T47D (cell line): ENCODE measurements at regions not wholly inside any gene's neighbourhood (a gene's known extent, or its start where the extent isn't known, plus 50 kb on each side); places are given as distances from the start of the nearest gene placed in this dataset.
"Not testable (repeated sequence)": the region's sequence is repeated elsewhere in the genome, so short reads cannot be mapped to it uniquely, and the experiment has no call there.

Source experiments
- DNase-seq, 2 experiments: peaks; one replicate each; pipeline versions ENCODE4 v3.0.0 to v3.0.0-alpha.2; 2011 to 2012; ENCODE audit warnings: low read depth in 1 of 2, low spot score in 1 of 2
- JUND ChIP-seq: IDR thresholded peaks from 2 replicates; pipeline ENCODE4 v1.6.1; 2012; ENCODE audit warnings: low read depth
- in situ Hi-C: cut with HindIII; loops from 2 replicates; pipeline ENCODE4 v1.10.0; 2016; ENCODE audit warnings: low sequenced_read_pairs, low pct_unique_long_range_greater_than_20kb

DNA sequence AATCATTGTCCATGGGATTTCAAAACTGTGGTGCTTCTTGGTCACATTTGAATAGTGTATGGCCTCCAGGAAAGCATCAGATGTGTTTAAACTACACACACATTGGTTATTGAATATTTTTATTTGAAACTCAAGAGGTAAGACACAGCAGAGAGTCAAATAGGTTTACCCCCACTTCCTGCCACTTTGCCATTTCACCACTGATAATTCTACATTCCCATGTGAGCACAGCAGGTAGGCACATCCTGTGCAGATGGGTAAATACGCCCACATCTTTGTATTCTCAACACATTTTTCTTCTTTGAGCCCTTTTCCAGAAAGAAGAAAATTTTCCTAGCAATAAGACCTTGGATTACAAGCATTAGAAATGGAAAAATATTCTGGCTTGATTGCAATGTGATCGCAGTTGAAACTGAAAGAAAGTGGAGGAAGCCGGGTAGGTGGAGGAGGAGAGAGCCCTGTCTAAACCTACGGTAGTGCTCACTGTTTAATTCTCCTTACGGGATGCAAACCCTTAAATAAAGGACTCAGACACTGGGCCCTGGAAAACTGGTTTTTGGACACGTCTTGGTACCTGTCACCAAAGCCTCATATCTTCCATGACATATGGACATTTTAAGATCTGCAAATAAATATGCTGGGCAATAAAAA, 167.7 kb downstream of the COG6 start:
- in situ Hi-C loops, result no loop called here
- DNase-seq, result no peak
- no peak for TF ChIP-seq JUND

DNA sequence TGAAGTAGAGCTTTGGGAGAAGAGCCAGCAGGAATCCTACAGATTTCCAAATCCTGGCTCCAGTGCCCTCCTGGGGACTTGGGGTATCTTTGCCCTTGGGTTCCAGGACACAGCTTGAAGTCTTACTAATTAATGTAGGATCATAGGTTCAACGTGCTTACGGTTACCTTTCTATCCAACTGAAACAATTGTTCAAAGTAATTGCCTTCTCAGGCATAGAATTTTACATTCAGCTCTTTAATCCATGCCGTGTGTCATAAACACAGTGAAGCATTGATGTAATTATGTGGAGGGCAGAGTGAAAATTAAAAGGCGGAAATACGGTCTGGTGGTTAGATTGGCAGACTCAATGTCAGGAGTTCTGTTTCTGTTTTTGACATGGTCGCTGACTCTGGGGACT, 170.4 kb downstream of the COG6 start:
- in situ Hi-C loops, result no loop called here
- no peak for TF ChIP-seq JUND
- DNase-seq, result no peak

DNA sequence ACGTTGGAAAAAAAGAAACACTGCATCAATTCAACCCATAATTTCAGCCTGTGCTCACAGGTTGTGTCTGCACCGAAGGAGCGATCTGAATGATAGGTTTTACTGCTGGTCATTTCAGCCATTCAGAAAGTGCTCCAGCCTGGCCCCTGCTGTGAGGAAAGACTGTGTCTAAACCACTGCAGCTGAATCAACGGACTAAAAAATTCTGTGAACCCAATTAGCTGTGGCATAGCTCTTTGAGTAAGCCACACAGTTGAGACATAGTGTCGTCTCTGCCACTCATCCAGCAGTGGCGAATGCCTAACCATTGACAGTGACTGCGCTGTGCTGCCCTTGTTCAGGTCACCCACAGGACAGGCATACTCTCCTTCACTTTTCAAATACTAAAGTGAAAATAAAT, 179.8 kb downstream of the COG6 start:
- TF ChIP-seq JUND, result no peak
- in situ Hi-C loops, result no loop called here
- peak; percentile 3 to 23 for DNase-seq

DNA sequence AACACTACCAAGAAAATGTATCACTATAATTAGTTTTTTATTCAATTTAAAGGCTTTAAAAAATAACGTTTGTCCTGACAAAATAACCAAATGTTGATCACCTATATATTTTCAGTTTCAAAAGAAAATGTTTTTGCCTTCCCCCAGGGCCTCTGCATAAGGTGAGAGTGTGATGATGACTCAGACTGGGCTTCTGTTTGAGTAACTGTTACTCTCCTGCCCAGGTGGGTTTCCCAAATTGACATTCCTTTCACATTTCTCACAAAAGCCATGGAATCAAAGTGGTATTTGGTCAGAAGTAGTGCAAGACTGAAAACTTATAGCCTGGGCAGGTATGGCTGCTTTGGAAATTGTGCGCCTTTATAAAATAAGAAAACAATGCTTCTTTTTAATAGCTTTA, 180.6 kb downstream of the COG6 start:
- no peak for DNase-seq
- in situ Hi-C loops, result no loop called here

DNA sequence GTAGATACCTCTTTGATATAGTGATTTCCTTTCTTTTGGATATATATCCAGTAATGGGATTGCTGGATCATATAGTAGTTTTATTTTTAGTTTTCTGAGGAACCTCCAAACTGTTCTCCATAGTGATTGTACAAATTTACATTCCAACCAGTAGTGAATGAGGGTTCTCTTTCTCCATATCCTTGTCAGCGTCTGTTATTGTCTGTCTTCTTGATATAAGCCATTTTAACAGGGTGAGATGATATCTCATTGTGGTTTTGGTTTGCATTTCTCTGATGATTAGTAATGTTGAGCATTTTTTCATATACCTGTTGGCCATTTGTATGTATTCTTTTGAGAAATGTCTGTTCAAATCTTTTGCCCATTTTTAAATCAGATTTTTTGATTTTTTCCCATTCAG, 182.4 kb downstream of the COG6 start:
- DNase-seq, in situ Hi-C loops: not testable (repeated sequence)

More for the DNA sequence above, 180.6 kb downstream of the COG6 start:
- TF ChIP-seq JUND, result no peak

DNA sequence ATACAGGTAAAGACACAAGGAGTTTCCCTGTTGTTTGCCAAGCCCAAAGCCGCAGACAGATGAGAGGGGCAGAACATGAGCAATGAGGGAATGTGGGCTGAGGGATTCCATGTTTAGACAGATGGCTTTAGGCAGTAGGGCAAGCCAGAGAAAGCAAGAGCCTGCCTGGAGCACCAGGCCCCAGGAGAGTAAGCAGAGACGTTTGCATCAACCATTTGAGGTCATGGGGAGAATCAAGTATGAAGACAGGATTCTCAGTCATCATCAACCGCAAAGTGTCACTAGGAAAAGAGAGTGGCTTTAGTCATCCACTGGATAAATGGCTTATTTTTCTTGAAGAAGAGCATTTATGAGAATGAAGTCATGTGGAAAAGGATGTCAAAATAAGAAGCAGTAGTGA, 184.7 kb downstream of the COG6 start:
- TF ChIP-seq JUND, result no peak
- DNase-seq, result no peak
- in situ Hi-C loops, result no loop called here

DNA sequence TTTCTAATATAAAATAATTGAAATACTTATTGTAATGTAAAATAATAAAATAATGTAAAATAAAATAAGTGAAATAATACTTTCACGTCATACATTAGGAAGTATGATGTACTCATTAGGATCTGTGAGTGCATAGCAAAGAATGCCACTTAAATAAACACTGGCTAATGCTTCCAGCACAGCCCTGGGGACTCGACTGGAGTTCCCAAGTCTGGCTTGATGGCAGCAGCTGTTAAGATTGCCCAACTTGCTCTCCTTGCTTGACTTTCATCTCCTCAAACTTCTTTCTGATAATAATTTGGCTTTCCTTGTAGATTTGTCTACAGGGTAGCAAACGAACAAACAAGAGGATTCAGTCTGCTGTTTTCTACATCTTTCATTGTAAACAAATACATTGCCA, 191.9 kb downstream of the COG6 start:
- in situ Hi-C loops, result no loop called here
- no peak for TF ChIP-seq JUND

DNA sequence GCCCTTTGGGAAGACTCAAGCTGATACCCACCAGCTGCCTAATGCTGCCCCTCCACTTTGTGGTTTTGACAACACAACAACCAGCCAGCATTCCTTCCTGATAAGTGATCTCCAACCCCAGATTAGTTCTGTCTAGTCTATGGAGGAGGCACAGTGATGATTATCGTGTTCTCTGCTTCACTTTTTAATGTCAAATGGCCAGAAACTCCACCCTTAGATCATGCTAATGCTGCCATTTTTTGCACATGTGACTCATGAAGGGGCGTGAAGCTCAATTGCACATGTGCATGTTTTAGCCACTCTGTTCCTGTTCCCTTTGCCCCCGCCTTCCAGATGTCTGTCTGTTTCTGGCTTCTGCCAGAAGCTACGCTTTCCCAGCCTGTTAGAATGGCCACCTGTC, 199.8 kb downstream of the COG6 start:
- TF ChIP-seq JUND, result no peak
- in situ Hi-C loops, result no loop called here
- DNase-seq, result no peak

More for the DNA sequence above, 191.9 kb downstream of the COG6 start:
- no peak for DNase-seq

DNA sequence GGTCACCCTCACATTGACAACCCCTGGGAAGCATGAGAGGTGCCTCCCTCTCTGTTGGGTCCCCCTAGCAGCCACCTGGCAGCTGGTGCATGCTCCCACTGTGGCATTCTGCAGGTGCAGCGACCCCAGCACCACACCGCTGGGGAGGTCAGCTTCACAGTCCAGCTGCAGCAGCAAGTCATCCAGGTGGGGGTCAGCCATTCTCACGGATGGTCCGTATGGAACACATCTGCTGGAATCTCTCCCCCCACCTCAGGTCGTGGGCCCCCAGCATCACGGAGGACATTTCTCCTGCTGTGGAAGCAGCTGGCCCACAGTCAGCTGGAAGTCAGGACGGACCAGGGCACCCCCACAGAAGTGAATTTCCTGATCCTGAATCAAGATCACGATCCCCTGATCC, 201.3 kb downstream of the COG6 start:
- TF ChIP-seq JUND, result no peak

DNA sequence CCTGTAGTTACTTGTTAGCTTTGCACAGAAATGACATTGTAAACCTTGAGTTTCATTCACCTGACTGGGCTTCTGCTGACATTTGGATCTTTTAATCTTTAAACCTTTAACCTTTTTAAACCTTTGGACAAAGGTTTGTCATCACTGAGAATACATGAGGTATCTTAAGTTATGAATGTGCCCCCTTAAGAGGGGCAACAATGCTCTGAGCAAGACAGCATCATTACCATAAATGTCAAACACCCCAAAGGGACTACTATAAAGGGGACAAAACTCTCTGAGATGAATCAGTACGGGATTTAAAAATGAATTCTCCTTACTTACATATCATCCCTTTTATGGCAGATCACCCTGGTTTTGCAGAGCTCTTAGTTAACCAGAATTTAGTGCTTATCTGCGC, 203.3 kb downstream of the COG6 start:
- no peak for TF ChIP-seq JUND
- in situ Hi-C loops, result no loop called here
- DNase-seq, result no peak

More for the DNA sequence above, 201.3 kb downstream of the COG6 start:
- DNase-seq, result no peak
- in situ Hi-C loops, result no loop called here

DNA sequence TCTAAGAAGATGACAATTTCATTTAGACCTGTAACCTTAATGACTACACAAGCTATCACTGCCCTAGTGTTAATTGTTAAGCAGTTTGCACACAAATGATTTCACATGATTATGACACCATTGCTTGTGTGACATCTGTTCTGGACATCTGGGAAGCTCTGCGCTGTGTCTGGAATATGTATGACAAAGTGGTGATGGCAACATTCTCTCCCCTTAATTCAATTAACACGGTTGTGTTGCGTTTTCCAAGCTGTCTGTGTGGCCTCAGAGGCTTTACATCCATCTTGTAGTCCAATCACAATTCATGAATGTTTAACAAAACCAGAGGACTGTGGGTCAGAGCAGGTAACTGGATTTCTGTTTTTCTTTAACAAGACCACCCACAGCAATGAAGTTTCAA, 204.4 kb downstream of the COG6 start:
- no peak for DNase-seq

DNA sequence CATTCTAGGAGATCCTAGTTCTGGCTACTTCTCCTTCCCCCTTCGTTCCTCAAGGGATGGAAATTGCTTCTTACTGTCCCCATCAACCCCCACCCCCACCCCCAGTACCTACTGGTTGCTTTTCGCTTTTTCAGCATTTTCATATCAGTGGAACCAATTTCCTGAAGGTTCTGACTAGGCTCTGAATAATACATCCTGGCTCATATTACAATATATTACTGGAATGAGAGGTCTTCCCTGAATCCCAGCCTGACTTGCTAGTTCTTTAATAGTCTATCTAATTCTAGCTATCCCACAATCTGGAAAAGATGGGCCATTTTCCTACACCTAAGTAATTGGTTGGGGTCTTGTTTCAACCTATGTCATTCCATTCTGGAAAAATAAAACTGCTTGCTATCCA, 207.4 kb downstream of the COG6 start:
- TF ChIP-seq JUND, result no peak
- in situ Hi-C loops, result no loop called here
- DNase-seq, result no peak

More for the DNA sequence above, 204.4 kb downstream of the COG6 start:
- TF ChIP-seq JUND, result no peak
- in situ Hi-C loops, result no loop called here

DNA sequence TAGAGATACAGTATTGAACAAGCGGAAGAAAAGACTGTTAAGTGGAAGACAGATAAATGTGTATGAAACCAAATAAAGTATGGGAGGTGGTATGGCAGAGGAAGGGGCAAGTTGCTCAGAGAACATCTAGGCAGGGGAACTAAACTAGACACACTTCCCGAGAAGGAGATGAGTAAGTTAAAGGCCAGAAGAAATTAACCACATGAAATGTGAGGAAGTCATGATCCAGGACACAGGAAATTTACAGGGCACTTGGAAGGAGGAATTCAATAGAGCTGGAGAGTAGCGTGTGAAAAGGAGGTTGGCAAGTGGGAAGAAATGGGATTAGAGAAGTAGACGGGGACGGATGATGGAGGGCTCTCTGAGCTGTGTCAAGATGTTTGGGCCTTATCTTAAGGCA, 208.8 kb downstream of the COG6 start:
- no peak for DNase-seq
- TF ChIP-seq JUND, result no peak
- in situ Hi-C loops, result no loop called here

DNA sequence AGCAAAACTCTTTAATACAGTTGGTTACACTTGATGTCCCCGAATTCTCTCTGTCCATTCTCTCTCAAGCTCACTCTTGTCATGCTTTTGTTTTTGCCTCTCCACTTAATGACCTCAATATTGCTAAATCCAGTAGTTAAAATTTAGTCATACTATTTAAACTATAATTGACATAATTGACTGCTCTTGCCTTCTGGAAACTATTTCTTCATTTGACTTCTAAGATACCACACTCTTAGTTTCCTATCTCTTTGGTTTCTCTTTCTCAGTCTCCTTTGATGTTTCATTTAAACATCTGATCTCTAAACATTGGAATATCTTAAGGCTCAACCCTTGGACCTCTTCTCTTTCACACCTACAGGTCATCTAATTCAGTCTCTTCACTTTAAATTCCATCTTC, 211.3 kb downstream of the COG6 start:
- TF ChIP-seq JUND, result no peak
- no peak for DNase-seq
- in situ Hi-C loops, result no loop called here

DNA sequence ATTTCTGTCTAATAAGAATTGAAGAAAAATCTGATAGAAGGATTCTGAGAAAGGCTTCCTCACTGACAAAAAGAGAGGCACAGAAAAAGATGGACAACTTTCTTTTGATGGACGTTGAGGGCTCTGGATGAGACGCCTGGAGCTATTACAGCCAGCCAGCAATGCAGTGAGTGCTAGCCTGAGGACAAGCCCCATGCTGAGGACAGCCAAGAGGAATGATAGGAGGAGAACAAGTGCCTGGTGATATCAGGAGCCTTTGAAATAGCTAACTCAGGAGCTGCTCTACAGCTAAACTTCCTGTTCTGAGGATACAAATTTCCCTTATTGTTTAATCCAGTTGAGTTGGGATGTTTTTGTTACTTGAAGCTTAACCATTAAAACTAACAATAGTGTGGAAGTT, 212.3 kb downstream of the COG6 start:
- in situ Hi-C loops, result no loop called here

More for the DNA sequence above, 212.3 kb downstream of the COG6 start:
- TF ChIP-seq JUND, result no peak
- DNase-seq, result no peak
